Mesendoderm (in vitro differentiated cells): ENCODE measurements at regions not wholly inside any gene's neighbourhood (a gene's known extent, or its start where the extent isn't known, plus 50 kb on each side); places are given as distances from the start of the nearest gene placed in this dataset.

Experiments used
- DNase-seq: peaks from one replicate; pipeline ENCODE4 v3.0.0; 2013
- H2AK5ac ChIP-seq: 2 replicates; pipeline ENCODE4 v1.6.1; 2013; ENCODE audit warnings: low read length, inconsistent platforms
- H2BK120ac ChIP-seq: 2 replicates; pipeline ENCODE4 v1.6.1; 2013; ENCODE audit warnings: low read depth, mild to moderate bottlenecking, low read length, moderate library complexity, mixed read lengths
- H2BK15ac ChIP-seq: replicated peaks from 2 replicates; pipeline ENCODE4 v1.6.1; 2013; ENCODE audit warnings: low read depth, mild to moderate bottlenecking, moderate library complexity
- H2BK5ac ChIP-seq: 2 replicates; pipeline ENCODE4 v1.6.1; 2013; ENCODE audit warnings: low read length, inconsistent platforms
- H3K18ac ChIP-seq: 2 replicates; pipeline ENCODE4 v1.6.1; 2013; ENCODE audit warnings: mild to moderate bottlenecking, low read length, mixed read lengths
- H3K23ac ChIP-seq: one replicate; pipeline ENCODE4 v1.6.1; 2013; ENCODE audit warnings: low read length
- H3K27ac ChIP-seq: 2 replicates; pipeline ENCODE4 v1.5.1; 2013; ENCODE audit warnings: low read depth, mild to moderate bottlenecking, inconsistent platforms, low read length, moderate library complexity
- H3K27me3 ChIP-seq: 2 replicates; pipeline ENCODE4 v1.6.1; 2013; ENCODE audit warnings: low read length, control low read depth, mild to moderate bottlenecking, inconsistent platforms; ENCODE audit not compliant: insufficient read depth, poor library complexity
- H3K36me3 ChIP-seq: 2 replicates; pipeline ENCODE4 v1.6.1; 2013; ENCODE audit warnings: low read length, inconsistent platforms; ENCODE audit not compliant: control insufficient read depth, insufficient read depth
- H3K4ac ChIP-seq: one replicate; pipeline ENCODE4 v1.6.1; 2013; ENCODE audit warnings: low read depth, mild to moderate bottlenecking, low read length, moderate library complexity
- H3K4me1 ChIP-seq: 2 replicates; pipeline ENCODE4 v1.6.1; 2013; ENCODE audit warnings: low read depth, low read length, inconsistent platforms; ENCODE audit not compliant: control insufficient read depth
- H3K4me2 ChIP-seq: 2 replicates; pipeline ENCODE4 v1.6.1; 2013; ENCODE audit warnings: low read length
- H3K4me3 ChIP-seq: 2 replicates; pipeline ENCODE4 v1.5.1; 2013; ENCODE audit warnings: mild to moderate bottlenecking, low read length
- H3K56ac ChIP-seq: one replicate; pipeline ENCODE4 v1.6.1; 2013; ENCODE audit warnings: low read length
- H3K79me1 ChIP-seq: 2 replicates; pipeline ENCODE4 v1.6.1; 2013; ENCODE audit warnings: low read length, inconsistent platforms
- H3K79me2 ChIP-seq: 2 replicates; pipeline ENCODE4 v1.6.1; 2013; ENCODE audit warnings: mild to moderate bottlenecking, low read length; ENCODE audit not compliant: control insufficient read depth, insufficient read depth
- H3K9ac ChIP-seq: 2 replicates; pipeline ENCODE4 v1.6.1; 2013; ENCODE audit warnings: low read length, inconsistent platforms
- H4K5ac ChIP-seq: one replicate; pipeline ENCODE4 v1.6.1; 2013; ENCODE audit warnings: low read length
- H4K8ac ChIP-seq: one replicate; pipeline ENCODE4 v1.6.1; 2013; ENCODE audit warnings: low read depth, mild to moderate bottlenecking, control low read depth, low read length, moderate library complexity
- WGBS: extraction: QIAGEN DNeasy Blood & Tissue Kit; methylation state at CpG from one replicate; pipeline ENCODE4 v1.1.7; 2013; ENCODE audit warnings: low lambda C conversion rate, missing lambda C conversion rate; ENCODE audit not compliant: insufficient coverage; ENCODE audit errors: extremely low coverage; 5-methylcytosine and 5-hydroxymethylcytosine counted together

DNA sequence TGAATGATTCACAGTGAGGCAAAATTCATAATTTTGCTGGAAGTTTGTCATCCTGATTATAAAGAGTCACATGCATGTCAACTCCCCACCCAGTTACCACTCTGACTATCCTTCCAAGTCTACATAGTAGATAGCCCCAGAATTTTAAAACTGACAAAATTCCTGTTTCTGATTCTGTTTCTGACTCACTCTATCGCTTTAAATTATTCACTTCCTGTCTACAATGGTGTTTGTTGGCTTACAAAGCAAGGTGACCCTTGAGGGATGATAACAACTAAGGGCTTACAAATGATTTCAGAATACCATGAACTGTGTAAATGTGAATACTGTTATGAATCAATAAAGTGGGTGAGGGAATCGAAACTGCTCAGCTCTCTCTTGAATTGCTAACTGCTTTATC is 98.7 kb upstream of the KL start:
- no peak overlapping the region for H3K4me3 ChIP-seq
- H3K27ac ChIP-seq, result no peak overlapping the region
- no peaks in the 10 kb centered on the region for H3K79me1 ChIP-seq
- H4K8ac ChIP-seq, result no peak overlapping the region
- H2BK120ac ChIP-seq, result no peak overlapping the region
- no peak for DNase-seq
- no peaks in the 10 kb centered on the region for H3K36me3 ChIP-seq
- no peaks in the 10 kb centered on the region for H3K27me3 ChIP-seq
- no peak overlapping the region for H3K9ac ChIP-seq
- no peaks in the 10 kb centered on the region for H3K79me2 ChIP-seq
- H3K4me2 ChIP-seq, result no peak overlapping the region
- H3K4me1 ChIP-seq, result no peaks in the 10 kb centered on the region
- H3K56ac ChIP-seq, result no peak overlapping the region
- H2BK5ac ChIP-seq, result no peak overlapping the region
- no CpG with 5 or more reads among the region's 2 CpGs for WGBS
- H2BK15ac ChIP-seq, result no peak overlapping the region
- no peak overlapping the region for H4K5ac ChIP-seq
- H3K23ac ChIP-seq, result no peak overlapping the region
- no peak overlapping the region for H2AK5ac ChIP-seq
- no peak overlapping the region for H3K4ac ChIP-seq
- no peak overlapping the region for H3K18ac ChIP-seq

DNA sequence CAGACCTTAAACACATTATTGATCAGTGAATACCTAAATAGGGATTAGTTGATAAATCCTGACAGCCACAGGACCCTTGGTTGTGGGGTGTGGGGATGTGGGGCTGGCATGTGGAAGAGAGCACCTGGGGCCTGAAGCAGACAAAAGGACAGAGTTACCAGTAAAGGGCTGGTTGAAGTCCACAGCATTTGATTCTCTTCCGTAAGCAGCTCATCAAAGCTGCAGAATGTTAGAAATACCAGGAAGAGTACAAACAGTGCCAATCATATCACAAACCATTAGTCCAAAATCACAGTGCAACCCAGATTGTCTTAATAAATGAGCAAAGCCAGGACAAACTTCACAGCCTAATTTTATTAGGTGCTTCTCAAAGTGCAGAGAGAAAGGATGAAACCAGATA is 92.5 kb upstream of the KL start:
- no peak overlapping the region for H3K18ac ChIP-seq
- H4K5ac ChIP-seq, result no peak overlapping the region
- H4K8ac ChIP-seq, result no peak overlapping the region
- no peak for DNase-seq
- no peak overlapping the region for H2BK120ac ChIP-seq
- no peak overlapping the region for H3K23ac ChIP-seq
- no peaks in the 10 kb centered on the region for H3K4me1 ChIP-seq
- H2BK5ac ChIP-seq, result no peak overlapping the region
- H3K79me1 ChIP-seq, result no peaks in the 10 kb centered on the region
- H2BK15ac ChIP-seq, result no peak overlapping the region
- no peak overlapping the region for H2AK5ac ChIP-seq
- WGBS, result no CpG with 5 or more reads among the region's 1 CpG
- H3K9ac ChIP-seq, result no peak overlapping the region
- no peak overlapping the region for H3K4me2 ChIP-seq
- H3K56ac ChIP-seq, result no peak overlapping the region
- H3K36me3 ChIP-seq, result no peaks in the 10 kb centered on the region
- no peak overlapping the region for H3K4ac ChIP-seq
- no peak overlapping the region for H3K27ac ChIP-seq
- no peaks in the 10 kb centered on the region for H3K27me3 ChIP-seq
- H3K4me3 ChIP-seq, result no peak overlapping the region
- H3K79me2 ChIP-seq, result no peaks in the 10 kb centered on the region

DNA sequence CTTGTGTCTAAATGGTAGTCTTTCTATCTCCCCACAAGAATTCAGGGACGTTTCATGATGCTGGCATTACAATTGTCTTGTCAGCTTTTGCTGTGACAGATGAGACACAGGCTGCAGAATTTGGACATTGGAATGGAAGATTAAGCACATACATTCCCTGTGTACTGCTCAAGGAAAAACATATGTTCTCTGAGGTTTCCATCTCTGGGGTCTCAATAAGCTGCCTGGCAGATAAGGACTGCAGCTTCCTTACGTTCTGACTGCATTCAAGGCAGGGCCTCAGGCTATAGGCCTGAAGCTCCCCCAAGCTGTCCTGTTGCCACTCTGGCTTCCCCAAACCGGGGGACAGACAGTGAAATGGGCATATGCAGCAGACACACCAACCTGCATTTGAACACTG is 91.3 kb upstream of the KL start:
- no peaks in the 10 kb centered on the region for H3K27me3 ChIP-seq
- no peaks in the 10 kb centered on the region for H3K4me1 ChIP-seq
- no peak overlapping the region for H2BK5ac ChIP-seq
- no peaks in the 10 kb centered on the region for H3K79me2 ChIP-seq
- no peak overlapping the region for H3K9ac ChIP-seq
- H3K56ac ChIP-seq, result no peak overlapping the region
- no peak overlapping the region for H4K5ac ChIP-seq
- H3K4me2 ChIP-seq, result no peak overlapping the region
- no peak overlapping the region for H2BK15ac ChIP-seq
- H3K36me3 ChIP-seq, result no peaks in the 10 kb centered on the region
- no peak overlapping the region for H3K4me3 ChIP-seq
- H4K8ac ChIP-seq, result no peak overlapping the region
- H3K4ac ChIP-seq, result no peak overlapping the region
- no peaks in the 10 kb centered on the region for H3K79me1 ChIP-seq
- H2BK120ac ChIP-seq, result no peak overlapping the region
- no CpG with 5 or more reads among the region's 3 CpGs for WGBS
- no peak overlapping the region for H3K23ac ChIP-seq
- H2AK5ac ChIP-seq, result no peak overlapping the region
- DNase-seq, result no peak
- H3K18ac ChIP-seq, result no peak overlapping the region
- H3K27ac ChIP-seq, result no peak overlapping the region

DNA sequence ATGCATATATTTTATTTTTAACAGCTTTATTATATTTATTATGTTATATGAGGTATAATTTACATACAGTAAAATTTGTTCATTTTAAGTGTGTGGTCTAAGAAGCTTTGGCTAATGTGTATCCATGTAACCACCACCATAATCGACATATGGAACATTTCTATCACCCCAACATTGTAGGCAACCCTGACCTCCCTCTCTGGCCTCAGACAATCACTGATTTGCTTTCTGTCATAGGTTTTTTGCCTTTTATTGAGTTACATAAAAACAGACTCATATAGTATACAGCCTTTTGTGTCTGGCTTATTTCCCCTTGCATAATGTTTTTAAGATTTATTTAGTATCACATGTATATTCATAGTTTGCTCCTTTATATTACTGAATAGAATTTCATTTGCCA is 90.7 kb upstream of the KL start:
- no peak overlapping the region for H2BK5ac ChIP-seq
- no peaks in the 10 kb centered on the region for H3K79me1 ChIP-seq
- no peak for DNase-seq
- no peak overlapping the region for H3K4me2 ChIP-seq
- no peak overlapping the region for H2BK120ac ChIP-seq
- no peak overlapping the region for H2AK5ac ChIP-seq
- no peak overlapping the region for H3K18ac ChIP-seq
- no peak overlapping the region for H3K9ac ChIP-seq
- H3K4me3 ChIP-seq, result no peak overlapping the region
- H4K8ac ChIP-seq, result no peak overlapping the region
- no peaks in the 10 kb centered on the region for H3K27me3 ChIP-seq
- H3K4ac ChIP-seq, result no peak overlapping the region
- no peak overlapping the region for H2BK15ac ChIP-seq
- no peaks in the 10 kb centered on the region for H3K36me3 ChIP-seq
- H3K79me2 ChIP-seq, result no peaks in the 10 kb centered on the region
- no CpG with 5 or more reads among the region's 1 CpG for WGBS
- H3K4me1 ChIP-seq, result no peaks in the 10 kb centered on the region
- H4K5ac ChIP-seq, result no peak overlapping the region
- H3K23ac ChIP-seq, result no peak overlapping the region
- H3K56ac ChIP-seq, result no peak overlapping the region
- H3K27ac ChIP-seq, result no peak overlapping the region

DNA sequence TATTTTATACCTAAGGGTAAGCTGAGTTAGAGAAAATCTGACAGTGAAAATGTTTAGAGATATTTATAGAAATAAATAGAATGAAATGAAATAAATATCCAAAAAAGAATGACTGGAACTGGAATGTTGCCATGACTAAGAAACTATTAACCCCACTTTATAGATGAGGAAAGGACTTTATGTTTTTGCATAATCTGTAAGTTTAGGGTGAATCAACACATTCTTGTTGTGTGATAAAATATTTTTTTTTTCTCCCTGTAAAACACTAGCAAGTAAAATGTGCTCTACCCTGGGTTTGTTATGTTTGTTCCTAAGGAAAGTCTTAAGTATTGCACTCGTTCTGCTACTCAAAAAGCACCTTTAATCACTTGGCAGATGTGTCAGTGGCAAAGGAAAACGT is 83.8 kb upstream of the KL start:
- no peaks in the 10 kb centered on the region for H3K4me1 ChIP-seq
- no peaks in the 10 kb centered on the region for H3K36me3 ChIP-seq
- no peak overlapping the region for H3K18ac ChIP-seq
- H2AK5ac ChIP-seq, result no peak overlapping the region
- no peaks in the 10 kb centered on the region for H3K79me1 ChIP-seq
- no peak overlapping the region for H3K27ac ChIP-seq
- no peak overlapping the region for H3K56ac ChIP-seq
- H4K8ac ChIP-seq, result no peak overlapping the region
- WGBS, result no CpG with 5 or more reads among the region's 2 CpGs
- H4K5ac ChIP-seq, result no peak overlapping the region
- no peak overlapping the region for H3K4ac ChIP-seq
- H3K9ac ChIP-seq, result no peak overlapping the region
- no peak overlapping the region for H3K4me2 ChIP-seq
- H3K27me3 ChIP-seq, result no peaks in the 10 kb centered on the region
- no peak overlapping the region for H3K23ac ChIP-seq
- DNase-seq, result no peak
- no peak overlapping the region for H2BK15ac ChIP-seq
- no peak overlapping the region for H3K4me3 ChIP-seq
- no peaks in the 10 kb centered on the region for H3K79me2 ChIP-seq
- no peak overlapping the region for H2BK120ac ChIP-seq
- H2BK5ac ChIP-seq, result no peak overlapping the region

DNA sequence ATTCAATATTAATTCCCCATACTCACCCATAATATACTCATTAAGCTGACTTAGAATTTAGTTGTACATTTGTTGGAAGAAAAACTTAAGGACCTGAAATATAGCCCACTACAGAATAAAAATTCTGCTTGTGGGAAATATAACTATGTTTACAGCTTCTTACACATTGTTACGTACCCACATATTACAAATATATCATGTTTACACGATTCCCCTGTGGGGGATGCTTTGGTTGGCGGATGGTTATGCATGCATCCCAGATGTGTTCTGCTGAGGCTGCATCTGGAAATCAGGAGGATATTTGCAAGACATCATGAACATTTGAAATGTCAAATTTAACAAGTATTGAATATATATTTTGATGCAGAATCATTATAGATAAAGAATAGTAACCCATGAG is 79.5 kb upstream of the KL start:
- no peak overlapping the region for H2BK5ac ChIP-seq
- DNase-seq, result no peak
- no peaks in the 10 kb centered on the region for H3K27me3 ChIP-seq
- no peak overlapping the region for H4K5ac ChIP-seq
- H3K18ac ChIP-seq, result no peak overlapping the region
- no peak overlapping the region for H3K9ac ChIP-seq
- no peaks in the 10 kb centered on the region for H3K79me2 ChIP-seq
- no peaks in the 10 kb centered on the region for H3K36me3 ChIP-seq
- no peak overlapping the region for H3K27ac ChIP-seq
- H3K4ac ChIP-seq, result no peak overlapping the region
- H3K23ac ChIP-seq, result no peak overlapping the region
- H3K79me1 ChIP-seq, result no peaks in the 10 kb centered on the region
- no peak overlapping the region for H2AK5ac ChIP-seq
- H2BK15ac ChIP-seq, result no peak overlapping the region
- H2BK120ac ChIP-seq, result no peak overlapping the region
- H3K4me2 ChIP-seq, result no peak overlapping the region
- H3K56ac ChIP-seq, result no peak overlapping the region
- no peak overlapping the region for H4K8ac ChIP-seq
- H3K4me1 ChIP-seq, result no peaks in the 10 kb centered on the region
- no CpG with 5 or more reads among the region's 3 CpGs for WGBS
- no peak overlapping the region for H3K4me3 ChIP-seq
